Mesenteric fat pad (tissue), 1 donor: ENCODE measurements at regions not wholly inside any gene's neighbourhood (a gene's known extent, or its start where the extent isn't known, plus 50 kb on each side); places are given as distances from the start of the nearest gene placed in this dataset.

Source experiments
- DNase-seq: peaks from one replicate; pipeline ENCODE4 v3.0.0-alpha.2; 2020; ENCODE audit warnings: low spot score
- donor health status: DM: yes; HTN: yes; CAD: no.

DNA sequence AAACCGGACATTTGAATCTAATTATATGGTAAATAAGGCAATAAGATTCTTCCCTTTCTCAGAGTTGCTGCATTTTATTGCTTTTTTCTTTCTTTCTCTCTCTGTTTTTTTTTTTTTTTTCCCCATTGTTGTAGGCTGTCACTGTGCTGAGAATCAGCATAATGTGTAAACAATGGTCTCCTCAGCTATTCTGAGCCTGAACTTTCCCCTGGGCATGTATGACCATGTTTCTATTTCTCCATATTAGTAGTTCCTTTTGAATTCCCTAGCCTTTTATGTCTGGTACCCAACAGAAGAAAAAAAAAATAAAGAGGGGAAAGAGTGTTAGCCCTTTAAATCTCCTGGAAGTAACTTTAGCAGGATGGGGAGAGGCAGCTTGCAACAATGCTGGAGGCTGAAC is 1862.5 kb downstream of the SUCLG1 start:
- DNase-seq: no peak

- DNase-seq: no peak
Observed at GRCh38 chr2:82591718-82592117, 1867.4 kb downstream of the SUCLG1 start.

DNA sequence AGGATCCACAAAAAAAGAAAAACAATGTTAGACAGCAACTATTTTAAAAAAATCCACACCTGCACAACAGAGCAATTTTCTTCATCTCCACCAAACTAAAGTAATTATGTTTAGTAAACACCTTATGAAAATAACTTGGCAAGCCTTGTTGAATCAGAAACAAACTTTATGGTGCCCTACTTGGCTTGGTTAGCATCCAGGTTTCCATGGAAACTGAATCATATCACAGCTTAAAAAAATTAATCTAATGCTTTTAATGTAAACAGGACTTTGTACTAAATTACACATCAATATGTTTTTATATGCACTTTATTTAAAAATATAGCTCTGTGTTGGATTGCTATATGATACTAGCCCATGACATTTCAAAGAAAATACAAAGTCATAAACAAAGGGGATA is 1882.4 kb downstream of the SUCLG1 start:
- no peak for DNase-seq

DNA sequence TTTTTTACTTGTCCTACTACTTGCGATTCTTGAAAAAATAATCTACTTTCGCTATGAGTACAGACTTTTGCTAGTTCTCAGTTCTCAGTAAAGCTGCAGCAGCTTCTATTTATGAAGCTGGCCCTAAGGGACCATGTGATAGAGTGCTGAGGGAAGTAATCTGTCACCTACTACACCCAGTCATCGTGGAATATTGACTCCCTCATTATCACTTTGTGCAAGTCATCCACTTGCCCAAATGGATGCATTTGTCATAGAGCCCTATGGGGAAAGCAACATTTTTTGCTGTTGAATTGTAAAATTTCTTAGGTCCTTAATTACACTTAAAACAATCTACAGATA is 1919.8 kb downstream of the SUCLG1 start:
- DNase-seq: no peak

DNA sequence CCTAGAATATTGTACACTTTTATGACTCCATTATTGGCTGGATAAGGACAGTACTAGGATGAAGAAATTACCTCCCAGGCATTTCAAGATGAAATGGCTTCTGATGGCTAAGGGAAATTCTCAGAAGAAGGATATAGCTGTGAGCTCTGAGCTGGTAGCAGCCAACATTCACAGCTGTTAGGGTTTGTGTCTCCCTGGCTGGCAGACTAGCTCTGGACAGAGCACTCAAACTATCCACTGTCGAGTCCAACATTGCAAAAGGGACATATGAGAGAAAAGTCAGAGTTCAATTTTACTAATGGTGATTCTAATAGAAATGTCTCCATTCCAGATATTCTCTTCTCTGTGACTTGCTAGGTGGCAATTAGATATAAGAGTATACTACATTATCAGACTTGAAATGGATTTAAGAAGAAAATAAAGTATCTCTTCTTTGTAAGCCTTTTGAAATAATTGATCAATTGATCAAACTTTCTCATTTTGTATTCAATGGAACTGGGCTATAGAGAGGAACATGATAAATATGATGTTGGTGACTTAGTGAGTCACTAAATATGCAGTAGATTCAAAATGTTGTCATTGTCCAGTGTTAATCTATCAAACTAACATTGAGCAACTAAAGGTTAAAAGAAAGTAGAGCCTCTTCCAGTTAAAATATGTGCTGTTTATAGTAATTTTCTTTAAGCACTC is 1920.3 kb downstream of the SUCLG1 start:
- no peak for DNase-seq

GRCh38 chr2:82528288-82528687 is 1930.8 kb downstream of the SUCLG1 start:
- DNase-seq: no peak

GRCh38 chr2:82527124-82527523 is 1932.0 kb downstream of the SUCLG1 start:
- DNase-seq: no peak

GRCh38 chr2:82526277-82526676 is 1932.8 kb downstream of the SUCLG1 start:
- DNase-seq: no peak

GRCh38 chr2:82525744-82526143 is 1933.3 kb downstream of the SUCLG1 start:
- DNase-seq: no peak

DNA sequence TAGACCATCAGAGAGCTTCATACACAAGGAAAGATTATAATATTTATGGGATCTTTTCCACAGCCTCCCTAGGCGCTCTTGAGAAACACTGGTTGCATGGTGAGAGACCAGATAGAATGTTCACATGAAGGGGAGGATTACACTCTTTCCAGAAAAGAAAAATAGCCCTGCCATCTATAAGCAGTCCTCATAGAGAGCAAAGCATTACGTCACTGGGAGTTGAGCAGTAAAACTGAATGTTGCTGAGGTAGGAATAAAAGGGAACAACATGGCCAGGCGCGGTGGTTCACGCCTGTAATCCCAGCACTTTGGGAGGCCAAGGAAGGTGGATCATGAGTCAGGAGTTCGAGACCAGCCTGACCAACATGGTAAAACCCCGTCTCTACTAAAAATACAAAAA is 1934.3 kb downstream of the SUCLG1 start:
- no peak for DNase-seq

- no peak for DNase-seq
Observed at GRCh38 chr2:82511894-82512293, 1947.2 kb downstream of the SUCLG1 start.

- no peak for DNase-seq
Observed at GRCh38 chr2:82508702-82509101, 1950.4 kb downstream of the SUCLG1 start.

DNA sequence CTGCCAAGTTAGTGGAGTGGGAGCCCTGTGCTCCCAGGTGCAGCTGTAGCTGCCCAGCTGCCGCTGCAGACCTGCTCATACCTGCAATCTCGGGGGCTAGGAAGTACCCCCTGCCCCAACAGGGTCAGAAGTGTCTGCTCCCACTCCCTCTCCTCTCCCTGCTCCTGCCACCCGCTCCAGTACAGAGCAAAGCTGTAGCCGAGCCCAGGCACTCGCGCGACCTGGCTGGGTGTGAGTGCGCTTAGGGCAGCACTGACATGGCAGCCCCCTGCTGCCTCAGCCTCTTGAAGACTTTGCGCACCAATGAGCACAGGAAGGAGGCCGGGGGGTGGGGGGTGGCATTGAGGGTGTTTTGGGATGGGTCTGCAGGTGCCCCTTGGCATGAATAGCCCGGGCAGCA is 1951.4 kb downstream of the SUCLG1 start:
- DNase-seq: no peak

GRCh38 chr2:82501217-82501616 is 1957.9 kb downstream of the SUCLG1 start:
- DNase-seq: no peak

GRCh38 chr2:82498777-82499443 is 1960.2 kb downstream of the SUCLG1 start:
- DNase-seq: no peak

DNA sequence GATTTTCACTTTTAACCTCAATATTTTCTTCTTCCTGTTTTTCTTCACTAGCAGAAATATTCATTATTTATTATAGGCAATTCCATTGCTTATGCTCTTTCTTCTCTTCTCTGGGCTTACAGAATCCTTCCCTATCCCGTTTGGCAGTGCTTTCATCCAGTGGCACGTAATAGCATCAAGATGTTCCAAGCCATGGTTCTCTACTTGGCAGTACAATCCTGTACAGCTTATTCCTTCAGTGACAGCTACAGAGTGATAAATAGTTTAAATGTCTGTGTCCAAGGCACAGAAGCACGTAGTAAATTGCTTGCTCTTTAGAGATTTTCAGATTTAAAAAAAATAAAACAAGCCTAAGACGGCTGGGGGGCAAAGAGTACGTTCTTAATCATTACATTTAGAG is 1964.3 kb downstream of the SUCLG1 start:
- DNase-seq: no peak

- DNase-seq: no peak
Observed at GRCh38 chr2:82491591-82491990, 1967.5 kb downstream of the SUCLG1 start.

DNA sequence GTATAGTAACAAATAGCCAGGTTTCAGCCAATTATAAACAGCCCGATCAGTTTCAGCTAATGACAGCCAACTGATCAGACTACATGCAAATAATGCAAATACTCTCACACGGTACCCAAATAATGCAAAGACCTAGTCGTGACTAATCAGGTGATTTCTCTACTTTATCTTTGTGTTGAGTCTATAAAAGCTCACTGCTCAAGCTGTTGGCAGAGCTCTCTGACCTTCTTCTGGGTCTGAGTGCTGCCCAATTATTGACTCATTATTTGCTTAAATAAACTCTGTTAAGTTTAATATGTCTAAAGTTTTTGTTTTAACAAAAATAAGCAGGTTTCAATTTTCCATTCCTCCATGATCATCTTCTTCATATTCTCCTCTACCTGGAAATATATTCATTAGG is 1971.7 kb downstream of the SUCLG1 start:
- DNase-seq: no peak

- DNase-seq: no peak
Observed at GRCh38 chr2:82485701-82486100, 1973.4 kb downstream of the SUCLG1 start.

- DNase-seq: no peak
Observed at GRCh38 chr2:82481207-82481606, 1977.9 kb downstream of the SUCLG1 start.

DNA sequence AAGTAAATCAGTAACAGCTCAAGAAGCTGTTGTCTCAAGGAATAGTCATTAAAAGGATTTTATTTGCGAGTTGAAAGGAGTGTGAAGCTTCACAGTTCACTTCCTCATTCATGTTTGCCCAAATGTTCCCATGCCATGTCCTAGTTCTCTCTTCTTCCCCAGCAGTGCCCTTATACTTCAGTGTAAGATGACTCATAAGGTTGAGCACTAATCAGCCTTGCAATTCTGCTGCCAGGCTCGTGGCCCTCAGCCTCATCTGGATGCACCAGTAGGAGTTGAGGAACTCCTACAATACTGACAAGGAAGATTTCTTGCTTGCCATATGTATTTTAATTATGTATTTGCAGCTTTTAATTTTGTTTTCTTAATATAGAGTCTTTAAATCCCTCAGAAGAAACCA is 1980.4 kb downstream of the SUCLG1 start:
- DNase-seq: no peak

GRCh38 chr2:82476094-82476493 is 1983.0 kb downstream of the SUCLG1 start:
- DNase-seq: no peak

DNA sequence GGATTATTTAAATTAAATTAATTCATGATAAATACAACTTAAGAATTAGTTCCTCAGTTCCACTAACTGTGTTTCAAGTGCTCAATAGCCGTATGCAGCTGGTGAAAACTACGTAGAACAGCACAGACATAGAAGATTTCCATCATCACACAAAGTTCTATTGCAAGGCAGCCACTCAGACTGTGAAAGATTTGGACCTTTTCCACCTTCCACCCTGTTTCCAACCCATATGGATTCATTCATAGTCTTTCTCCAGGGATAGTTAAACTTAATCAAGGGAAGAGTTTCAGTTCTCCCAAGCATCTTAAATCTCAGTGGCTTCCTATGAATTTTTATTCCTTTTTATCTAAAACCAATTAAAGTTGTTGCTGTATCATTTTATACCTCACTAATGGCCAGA is 2030.8 kb downstream of the SUCLG1 start:
- DNase-seq: no peak
